ENCODE measurements at regions not wholly inside any gene's neighbourhood (a gene's known extent, or its start where the extent isn't known, plus 50 kb on each side); places are given as distances from the start of the nearest gene placed in this dataset.

DNA sequence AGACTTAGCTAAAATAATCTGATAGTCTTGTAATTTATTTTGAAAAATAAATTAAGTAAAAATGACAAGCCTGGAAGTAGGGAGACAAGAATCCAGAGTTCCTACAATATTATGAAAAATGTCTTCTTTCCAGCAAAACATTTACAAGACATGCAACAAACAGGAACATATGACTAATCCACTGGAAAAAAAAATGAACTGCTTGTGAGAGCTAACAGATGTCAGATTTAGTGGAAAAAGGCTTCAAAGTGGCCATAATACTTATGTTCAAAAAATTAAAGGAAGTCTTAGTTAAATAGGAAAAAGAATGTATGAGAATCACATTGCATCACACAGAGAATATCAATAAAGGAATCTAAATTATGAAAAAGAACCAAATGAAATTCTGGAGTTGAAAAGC, 2082.0 kb upstream of the PCDH20 start:
- TF ChIP-seq, protein P1, sequence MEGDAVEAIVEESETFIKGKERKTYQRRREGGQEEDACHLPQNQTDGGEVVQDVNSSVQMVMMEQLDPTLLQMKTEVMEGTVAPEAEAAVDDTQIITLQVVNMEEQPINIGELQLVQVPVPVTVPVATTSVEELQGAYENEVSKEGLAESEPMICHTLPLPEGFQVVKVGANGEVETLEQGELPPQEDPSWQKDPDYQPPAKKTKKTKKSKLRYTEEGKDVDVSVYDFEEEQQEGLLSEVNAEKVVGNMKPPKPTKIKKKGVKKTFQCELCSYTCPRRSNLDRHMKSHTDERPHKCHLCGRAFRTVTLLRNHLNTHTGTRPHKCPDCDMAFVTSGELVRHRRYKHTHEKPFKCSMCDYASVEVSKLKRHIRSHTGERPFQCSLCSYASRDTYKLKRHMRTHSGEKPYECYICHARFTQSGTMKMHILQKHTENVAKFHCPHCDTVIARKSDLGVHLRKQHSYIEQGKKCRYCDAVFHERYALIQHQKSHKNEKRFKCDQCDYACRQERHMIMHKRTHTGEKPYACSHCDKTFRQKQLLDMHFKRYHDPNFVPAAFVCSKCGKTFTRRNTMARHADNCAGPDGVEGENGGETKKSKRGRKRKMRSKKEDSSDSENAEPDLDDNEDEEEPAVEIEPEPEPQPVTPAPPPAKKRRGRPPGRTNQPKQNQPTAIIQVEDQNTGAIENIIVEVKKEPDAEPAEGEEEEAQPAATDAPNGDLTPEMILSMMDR (IDR thresholded peaks at IDR 0.05) = no peak
- H3K4me3 ChIP-seq = no peak overlapping the region
- no peaks in the 10 kb centered on the region for H3K9me3 ChIP-seq
- no peaks in the 10 kb centered on the region for H3K36me3 ChIP-seq
- H3K27me3 ChIP-seq (replicated peaks; ENCODE audit: insufficient read depth) = no peaks in the 10 kb centered on the region
- no peaks in the 10 kb centered on the region for H3K4me1 ChIP-seq (ENCODE audit: control insufficient read depth in 1 of 2, low read depth in 2 of 2)
- ATAC-seq (ENCODE audit: insufficient number of reproducible peaks, low FRiP score, low read depth) = no peak
- no peak overlapping the region for H3K27ac ChIP-seq
- no peak for DNase-seq (ENCODE audit: low spot score)

DNA sequence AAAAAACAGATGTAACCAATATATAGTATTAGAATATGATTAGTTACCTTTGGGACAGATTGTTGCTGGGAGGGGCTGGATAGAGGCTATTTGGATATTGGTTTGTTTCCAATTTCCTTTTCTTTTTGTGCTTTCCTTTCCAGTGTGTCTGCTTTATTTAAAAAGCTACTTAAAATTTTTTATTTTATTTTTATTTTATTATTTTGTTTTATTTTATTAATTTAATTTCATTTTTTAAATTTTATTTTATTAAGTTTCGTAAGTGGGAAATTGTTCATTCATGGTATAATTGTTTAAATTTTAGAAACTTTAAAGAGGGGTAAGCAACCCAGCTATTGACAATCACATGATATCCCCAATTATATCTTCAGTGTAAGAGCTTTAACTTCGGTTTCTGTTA, 2077.0 kb upstream of the PCDH20 start:
- H3K4me1 ChIP-seq (ENCODE audit: control insufficient read depth in 1 of 2, low read depth in 2 of 2) = no peaks in the 10 kb centered on the region
- H3K36me3 ChIP-seq = no peaks in the 10 kb centered on the region
- no peak overlapping the region for H3K4me3 ChIP-seq
- H3K9me3 ChIP-seq = no peaks in the 10 kb centered on the region
- TF ChIP-seq, protein P1 (IDR thresholded peaks at IDR 0.05) = no peak
- no peak for DNase-seq (ENCODE audit: low spot score)
- H3K27ac ChIP-seq = no peak overlapping the region
- no peaks in the 10 kb centered on the region for H3K27me3 ChIP-seq (replicated peaks; ENCODE audit: insufficient read depth)
- no peak for ATAC-seq (ENCODE audit: insufficient number of reproducible peaks, low FRiP score, low read depth)

DNA sequence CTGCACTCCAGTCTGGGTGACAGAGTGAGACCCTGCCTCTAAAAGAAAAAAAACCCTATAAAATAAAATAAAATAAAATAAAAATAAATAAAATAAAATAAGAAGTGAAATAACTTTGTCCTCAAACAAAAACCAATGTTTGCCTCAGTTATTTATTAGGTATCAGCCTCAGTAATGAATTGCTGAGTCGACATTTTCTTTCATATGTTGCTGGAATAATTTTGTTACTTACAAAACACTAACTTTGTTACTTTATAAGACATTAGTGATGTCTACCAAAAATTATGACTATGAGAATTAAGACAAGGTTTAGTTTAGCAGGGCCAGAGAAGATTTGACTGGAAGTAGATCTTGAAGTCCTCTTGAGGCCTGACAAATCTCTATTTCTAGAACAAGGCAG, 2074.5 kb upstream of the PCDH20 start:
- Histone ChIP-seq H3K27me3 (replicated peaks; ENCODE audit: insufficient read depth) (no peaks in the 10 kb centered on the region), H3K9me3 (no peaks in the 10 kb centered on the region), H3K36me3 (no peaks in the 10 kb centered on the region), H3K27ac (no peak overlapping the region), H3K4me1 (ENCODE audit: control insufficient read depth in 1 of 2, low read depth in 2 of 2) (no peaks in the 10 kb centered on the region), H3K4me3 (no peak overlapping the region)
- DNase-seq (ENCODE audit: low spot score) (no peak), ATAC-seq (ENCODE audit: insufficient number of reproducible peaks, low FRiP score, low read depth) (no peak)
- TF ChIP-seq, protein P1 (IDR thresholded peaks at IDR 0.05) = no peak

DNA sequence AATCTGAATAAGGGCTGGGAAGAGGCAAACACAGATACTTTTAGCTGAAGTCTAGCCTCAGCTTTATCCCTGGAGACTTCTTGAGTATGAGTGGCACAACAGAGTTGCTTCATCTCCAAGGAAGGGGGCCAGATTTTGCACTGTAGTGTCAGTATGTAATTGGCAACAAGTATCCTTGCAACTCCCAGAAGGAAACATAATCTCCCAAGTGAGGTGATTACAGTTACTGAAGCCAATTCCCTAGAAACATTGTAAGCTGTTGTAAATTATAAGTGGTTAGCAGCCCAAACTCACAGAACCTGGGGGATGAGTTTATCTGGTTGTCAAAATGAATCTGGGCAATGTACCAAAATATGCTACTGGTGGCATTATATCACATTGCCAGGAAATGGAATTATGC, 2065.7 kb upstream of the PCDH20 start:
- no peaks in the 10 kb centered on the region for H3K36me3 ChIP-seq
- H3K27me3 ChIP-seq (replicated peaks; ENCODE audit: insufficient read depth) = no peaks in the 10 kb centered on the region
- H3K4me3 ChIP-seq = no peak overlapping the region
- DNase-seq (ENCODE audit: low spot score) (no peak), ATAC-seq (ENCODE audit: insufficient number of reproducible peaks, low FRiP score, low read depth) (no peak)
- H3K27ac ChIP-seq = no peak overlapping the region
- H3K9me3 ChIP-seq = no peaks in the 10 kb centered on the region
- H3K4me1 ChIP-seq (ENCODE audit: control insufficient read depth in 1 of 2, low read depth in 2 of 2) = no peaks in the 10 kb centered on the region
- TF ChIP-seq, protein P1 (IDR thresholded peaks at IDR 0.05) = no peak

DNA sequence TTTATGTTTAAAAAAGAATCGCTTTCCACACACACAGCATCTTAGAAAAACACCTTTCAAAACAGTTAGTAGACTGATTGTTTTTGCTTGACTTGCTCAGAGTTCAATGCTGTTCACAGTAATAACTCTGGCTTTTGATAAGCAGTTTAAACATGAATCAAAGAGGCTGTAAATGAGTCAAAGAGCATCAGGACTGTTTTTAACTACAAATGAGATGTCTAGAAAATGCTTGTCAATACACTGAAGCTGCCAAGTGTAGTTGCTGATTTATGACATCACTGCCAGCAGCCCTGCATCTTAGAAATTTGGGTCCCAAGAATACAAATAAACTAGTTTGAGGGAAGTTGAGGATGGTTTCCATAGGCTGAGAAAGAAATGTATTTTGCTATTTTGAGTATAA, 2057.1 kb upstream of the PCDH20 start:
- ATAC-seq (ENCODE audit: insufficient number of reproducible peaks, low FRiP score, low read depth) = no peak
- no peak overlapping the region for H3K27ac ChIP-seq

More for the DNA sequence above, 2057.1 kb upstream of the PCDH20 start:
- Histone ChIP-seq H3K4me3 (no peak overlapping the region), H3K4me1 (ENCODE audit: control insufficient read depth in 1 of 2, low read depth in 2 of 2) (no peaks in the 10 kb centered on the region), H3K36me3 (no peaks in the 10 kb centered on the region), H3K27me3 (replicated peaks; ENCODE audit: insufficient read depth) (no peaks in the 10 kb centered on the region), H3K9me3 (no peaks in the 10 kb centered on the region)
- no peak for DNase-seq (ENCODE audit: low spot score)
- TF ChIP-seq, protein P1 (IDR thresholded peaks at IDR 0.05) = no peak
